H54 (cell line): ENCODE measurements at regions not wholly inside any gene's neighbourhood (a gene's known extent, or its start where the extent isn't known, plus 50 kb on each side); places are given as distances from the start of the nearest gene placed in this dataset.

ENCODE experiments used
- DNase-seq: peaks from one replicate; pipeline ENCODE4 v3.0.0; 2011; ENCODE audit warnings: low spot score, mixed read lengths; ENCODE audit not compliant: insufficient read length
- FAIRE-seq: peaks from 3 replicates; lab custom pipeline; 2011; peaks lifted over from hg19 to GRCh38; lab: Jason Lieb, UNC
- POLR2A ChIP-seq: IDR thresholded peaks from 2 replicates; pipeline ENCODE4 v1.6.1; 2011; ENCODE audit warnings: low read depth, mild to moderate bottlenecking, low read length

GRCh38 chr10:33112831-33113455, 154.9 kb upstream of the ITGB1 start:
- DNase-seq: no peak
- TF ChIP-seq POLR2A: no peak
- FAIRE-seq: no peak

GRCh38 chr10:33111488-33112051, 153.5 kb upstream of the ITGB1 start:
- no peak for TF ChIP-seq POLR2A
- no peak for DNase-seq
- FAIRE-seq: no peak

- no peak for FAIRE-seq
- no peak for TF ChIP-seq POLR2A
- DNase-seq: no peak
These were observed 151.9 kb upstream of the ITGB1 start for GRCh38 chr10:33109788-33110469.

- DNase-seq (no peak), FAIRE-seq (no peak)
- TF ChIP-seq POLR2A: no peak
These were observed 151.4 kb upstream of the ITGB1 start for GRCh38 chr10:33109384-33109783.

GRCh38 chr10:33107953-33108352, 149.9 kb upstream of the ITGB1 start:
- DNase-seq (no peak), FAIRE-seq (no peak)
- no peak for TF ChIP-seq POLR2A

- no peak for TF ChIP-seq POLR2A
- FAIRE-seq (no peak), DNase-seq (no peak)
These were observed 148.7 kb upstream of the ITGB1 start for GRCh38 chr10:33106767-33107166.

GRCh38 chr10:33103863-33104379, 145.9 kb upstream of the ITGB1 start:
- FAIRE-seq (no peak), DNase-seq (no peak)
- no peak for TF ChIP-seq POLR2A

GRCh38 chr10:33102071-33102470, 144.0 kb upstream of the ITGB1 start:
- no peak for TF ChIP-seq POLR2A
- no peak for FAIRE-seq
- no peak for DNase-seq

GRCh38 chr10:33101392-33101787, 143.4 kb upstream of the ITGB1 start:
- no peak for TF ChIP-seq POLR2A
- DNase-seq (no peak), FAIRE-seq (no peak)

- no peak for FAIRE-seq
- DNase-seq: no peak
- TF ChIP-seq POLR2A: no peak
These were observed 142.9 kb upstream of the ITGB1 start for GRCh38 chr10:33100781-33101391.

- no peak for DNase-seq
These were observed 141.7 kb upstream of the ITGB1 start for GRCh38 chr10:33099748-33100147.

GRCh38 chr10:33098951-33099663, 141.1 kb upstream of the ITGB1 start:
- TF ChIP-seq POLR2A: no peak
- DNase-seq: no peak
- FAIRE-seq: no peak

More at GRCh38 chr10:33099748-33100147, 141.7 kb upstream of the ITGB1 start:
- no peak for TF ChIP-seq POLR2A
- FAIRE-seq: peak; percentile 23
